ENCODE measurements at regions not wholly inside any gene's neighbourhood (a gene's known extent, or its start where the extent isn't known, plus 50 kb on each side); places are given as distances from the start of the nearest gene placed in this dataset.
"Not testable (repeated sequence)": the region's sequence is repeated elsewhere in the genome, so short reads cannot be mapped to it uniquely, and the experiment has no call there.

GRCh38 chr2:128512379-128513115, 193.9 kb upstream of the HS6ST1 start:
- DNase-seq: no peak

- DNase-seq: no peak
Measured at GRCh38 chr2:128513116-128513960, 194.7 kb upstream of the HS6ST1 start.

GRCh38 chr2:128513961-128514283, 195.3 kb upstream of the HS6ST1 start:
- no peak for DNase-seq

GRCh38 chr2:128514555-128514955, 195.9 kb upstream of the HS6ST1 start:
- no peak for DNase-seq

DNA sequence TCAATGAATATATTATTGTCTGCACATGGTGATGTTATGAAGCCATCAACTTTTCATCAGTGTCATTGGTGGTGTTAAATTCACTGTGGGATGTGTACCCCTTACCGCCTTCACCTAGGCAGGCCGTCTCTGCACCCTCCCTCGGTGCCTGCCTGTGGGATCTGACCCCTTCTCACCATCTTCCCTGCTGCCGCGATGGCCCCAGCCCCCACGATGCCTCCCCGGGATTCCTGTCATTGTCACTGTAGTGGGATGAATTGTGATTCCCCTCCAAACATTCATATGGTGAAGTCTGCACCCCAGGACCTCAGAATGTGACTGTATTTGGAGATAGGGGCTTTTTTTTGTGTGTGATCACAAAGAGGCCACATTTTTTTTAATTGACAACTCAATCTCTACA, 198.3 kb upstream of the HS6ST1 start:
- no peak for DNase-seq

- not testable (repeated sequence) for DNase-seq
Measured at GRCh38 chr2:128519028-128519427, 200.4 kb upstream of the HS6ST1 start.

- DNase-seq: no peak
Measured at GRCh38 chr2:128519517-128520215, 201.0 kb upstream of the HS6ST1 start.

- DNase-seq: no peak
Measured at GRCh38 chr2:128520340-128520739, 201.7 kb upstream of the HS6ST1 start.

GRCh38 chr2:128520791-128521190, 202.1 kb upstream of the HS6ST1 start:
- DNase-seq: peak in 1 of 2 donors; percentile 35

DNA sequence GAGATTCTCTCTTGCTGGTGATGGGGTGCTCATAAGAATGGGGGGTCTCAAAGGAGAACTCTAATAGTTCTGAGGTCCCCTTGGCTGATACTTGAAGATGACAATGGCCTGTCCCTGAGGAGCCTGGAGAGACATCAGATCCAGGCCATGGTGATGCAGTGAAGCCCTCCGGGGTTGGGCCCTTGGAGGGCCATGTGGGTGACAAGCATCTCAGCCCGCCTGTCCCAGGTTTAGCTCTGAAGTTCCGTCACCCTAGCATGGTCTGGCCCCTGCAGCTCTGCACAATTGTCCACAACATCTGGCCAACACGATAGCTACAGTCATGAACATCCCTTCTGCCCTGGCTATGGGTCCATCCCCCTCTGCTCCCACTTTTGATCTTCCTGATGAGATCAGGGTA, 202.8 kb upstream of the HS6ST1 start:
- DNase-seq: no peak

GRCh38 chr2:128522829-128523228, 204.2 kb upstream of the HS6ST1 start:
- no peak for DNase-seq

- no peak for DNase-seq
Measured at GRCh38 chr2:128523457-128523856, 204.8 kb upstream of the HS6ST1 start.

DNA sequence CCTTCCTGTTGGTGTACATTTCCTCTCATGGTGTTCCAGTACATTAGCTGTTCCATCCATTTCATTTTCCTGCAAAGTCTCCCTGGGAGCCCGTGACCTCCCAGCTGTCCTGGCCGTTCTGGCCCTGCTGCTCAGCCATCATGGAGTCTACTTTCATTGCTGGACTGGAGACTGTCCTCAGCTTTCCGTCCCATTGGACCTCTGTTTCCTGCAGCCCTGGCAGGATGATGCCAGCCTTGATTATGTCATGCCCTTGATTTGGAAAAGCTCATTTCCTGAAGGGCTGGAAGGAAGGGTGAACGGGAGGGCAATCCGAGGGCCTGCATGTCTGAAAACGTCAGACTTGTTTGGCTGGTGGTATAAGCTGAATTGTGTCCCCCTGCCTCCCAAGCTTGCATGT, 205.5 kb upstream of the HS6ST1 start:
- DNase-seq: no peak

DNA sequence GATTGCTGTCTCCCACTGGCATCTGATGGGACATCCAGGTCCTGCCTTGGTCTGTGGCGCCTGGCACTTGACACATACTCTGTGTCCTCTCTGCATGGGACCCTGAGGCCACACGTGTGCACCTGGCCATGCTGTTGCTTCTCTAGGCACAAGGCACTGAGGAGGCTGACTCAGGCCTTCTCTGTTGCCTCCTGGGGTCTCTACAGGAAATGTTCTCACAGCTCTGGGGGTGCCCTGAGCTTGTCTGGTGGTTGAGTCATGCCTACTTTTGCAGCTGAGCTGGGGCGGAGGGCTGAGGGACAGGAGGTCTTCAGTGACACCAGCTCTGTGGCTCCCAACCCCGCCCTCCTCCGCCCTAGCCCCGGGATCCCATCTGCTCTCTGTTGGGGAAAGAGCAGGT, 207.0 kb upstream of the HS6ST1 start:
- no peak for DNase-seq

GRCh38 chr2:128526455-128526976, 207.8 kb upstream of the HS6ST1 start:
- no peak for DNase-seq

- DNase-seq: no peak
Measured at GRCh38 chr2:128528133-128528532, 209.5 kb upstream of the HS6ST1 start.

DNA sequence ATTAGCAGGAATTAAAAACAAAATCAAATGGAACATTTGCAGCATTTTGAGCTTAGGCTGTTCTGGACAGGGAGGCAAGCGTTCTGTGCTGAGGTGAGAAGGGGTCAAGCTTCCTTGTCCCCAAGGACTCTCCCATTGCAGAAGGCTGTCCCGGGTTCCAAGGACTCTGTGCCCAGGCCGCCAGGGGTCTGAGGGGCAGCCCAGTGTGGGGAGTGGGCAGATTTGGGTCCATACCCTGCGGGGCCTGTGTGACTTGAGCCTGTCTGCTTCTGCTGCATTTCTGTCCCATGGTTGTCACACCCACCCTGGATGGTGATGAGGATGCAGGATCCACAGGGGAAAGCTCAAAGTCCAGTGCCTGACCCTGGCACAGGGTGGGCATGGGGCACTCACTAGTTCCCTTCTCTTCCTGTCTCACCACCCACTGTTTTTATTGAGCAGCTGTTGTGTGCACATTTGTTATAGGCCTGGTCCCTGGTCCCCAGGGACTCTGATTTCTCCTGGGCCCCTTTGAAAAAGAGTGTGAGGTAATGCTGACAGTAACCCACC, 211.4 kb upstream of the HS6ST1 start:
- no peak for DNase-seq

GRCh38 chr2:128531856-128532255, 213.2 kb upstream of the HS6ST1 start:
- DNase-seq: no peak

- DNase-seq: no peak
Measured at GRCh38 chr2:128533101-128533500, 214.4 kb upstream of the HS6ST1 start.

- no peak for DNase-seq
Measured at GRCh38 chr2:128534688-128535392, 216.2 kb upstream of the HS6ST1 start.

- DNase-seq: no peak
Measured at GRCh38 chr2:128535953-128536352, 217.3 kb upstream of the HS6ST1 start.

DNA sequence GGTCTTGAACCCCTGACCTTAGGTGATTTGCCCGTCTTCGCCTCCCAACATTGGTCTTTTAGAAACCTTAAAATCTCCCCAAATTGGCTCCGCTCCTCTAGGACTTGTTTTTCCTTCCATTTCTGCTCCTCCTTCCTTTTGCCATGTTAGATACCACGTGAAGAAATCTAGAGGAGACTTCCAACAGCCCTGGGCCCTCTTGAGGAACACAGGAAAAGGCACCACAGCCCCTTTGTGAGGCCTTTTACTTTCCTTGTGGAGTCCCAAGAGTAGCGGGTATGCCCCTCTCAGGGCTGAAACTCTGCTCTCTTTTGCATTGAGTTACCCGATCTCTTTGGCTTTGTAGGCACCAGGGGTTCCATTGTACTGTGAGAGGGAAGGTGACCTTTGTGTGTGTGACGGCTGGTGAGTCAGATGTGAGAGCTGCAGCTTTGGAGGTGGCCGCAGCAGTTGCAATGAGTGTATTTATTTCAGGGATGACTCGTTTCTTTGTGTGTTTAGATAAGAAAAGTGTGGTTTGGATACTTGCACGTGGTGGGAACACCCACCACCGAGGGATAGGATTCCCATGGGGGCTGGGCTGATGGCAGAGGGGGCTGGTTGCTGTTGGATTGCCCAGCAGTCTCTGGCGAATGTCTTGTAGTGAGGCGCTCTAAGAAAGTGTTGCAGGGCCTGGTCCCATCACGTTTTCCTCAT, 218.4 kb upstream of the HS6ST1 start:
- peak in 1 of 2 donors; percentile 6 for DNase-seq

All from stimulated activated CD4-positive, alpha-beta T cell treated with anti-CD3 and anti-CD28 coated beads, Interleukin-2, amount 100 ng/mL, for 24 hours (primary cell).